Skeletal muscle satellite cell (primary cell): ENCODE measurements at regions not wholly inside any gene's neighbourhood (a gene's known extent, or its start where the extent isn't known, plus 50 kb on each side); places are given as distances from the start of the nearest gene placed in this dataset.
"Not testable (repeated sequence)": the region's sequence is repeated elsewhere in the genome, so short reads cannot be mapped to it uniquely, and the experiment has no call there.

Experiments used
- H3K27me3 ChIP-seq: 2 replicates; pipeline ENCODE4 v1.7.0; 2013; ENCODE audit warnings: low read length; ENCODE audit not compliant: control insufficient read depth, insufficient read depth
- H3K36me3 ChIP-seq: 2 replicates; pipeline ENCODE4 v1.7.0; 2013; ENCODE audit warnings: mild to moderate bottlenecking, control low read depth, low read length; ENCODE audit not compliant: insufficient read depth
- H3K4me1 ChIP-seq: 2 replicates; pipeline ENCODE4 v1.7.0; 2013; ENCODE audit warnings: low read length; ENCODE audit not compliant: control insufficient read depth, insufficient read depth
- H3K4me2 ChIP-seq: 2 replicates; pipeline ENCODE4 v1.7.0; 2013; ENCODE audit warnings: mild to moderate bottlenecking, low read length
- H3K4me3 ChIP-seq: 2 replicates; pipeline ENCODE4 v1.7.0; 2013; ENCODE audit warnings: low read length
- H3K9ac ChIP-seq: 2 replicates; pipeline ENCODE4 v1.7.0; 2013; ENCODE audit warnings: mild to moderate bottlenecking, low read depth, low read length, moderate library complexity
- H3K9me3 ChIP-seq: replicated peaks from 2 replicates; pipeline ENCODE4 v1.7.0; 2013; ENCODE audit warnings: mild to moderate bottlenecking, control low read depth, low read length

- no peaks in the 10 kb centered on the region for H3K27me3 ChIP-seq
- H3K4me2 ChIP-seq, result no peak overlapping the region
- H3K36me3 ChIP-seq, result no peaks in the 10 kb centered on the region
- no peaks in the 10 kb centered on the region for H3K9me3 ChIP-seq
- no peaks in the 10 kb centered on the region for H3K4me1 ChIP-seq
- no peak overlapping the region for H3K9ac ChIP-seq
- no peak overlapping the region for H3K4me3 ChIP-seq
These were observed 1285.2 kb downstream of the GATA3 start for GRCh38 chr10:9339716-9340115.

GRCh38 chr10:9342885-9343570 lies 1288.5 kb downstream of the GATA3 start:
- no peaks in the 10 kb centered on the region for H3K4me1 ChIP-seq
- H3K9ac ChIP-seq, result no peak overlapping the region
- H3K27me3 ChIP-seq, result no peaks in the 10 kb centered on the region
- no peaks in the 10 kb centered on the region for H3K36me3 ChIP-seq
- no peak overlapping the region for H3K4me2 ChIP-seq
- H3K9me3 ChIP-seq, result no peaks in the 10 kb centered on the region
- no peak overlapping the region for H3K4me3 ChIP-seq

GRCh38 chr10:9347933-9348332 lies 1293.4 kb downstream of the GATA3 start:
- H3K9ac ChIP-seq, H3K4me1 ChIP-seq, H3K27me3 ChIP-seq, H3K4me3 ChIP-seq, H3K36me3 ChIP-seq, H3K4me2 ChIP-seq, H3K9me3 ChIP-seq: not testable (repeated sequence)

DNA sequence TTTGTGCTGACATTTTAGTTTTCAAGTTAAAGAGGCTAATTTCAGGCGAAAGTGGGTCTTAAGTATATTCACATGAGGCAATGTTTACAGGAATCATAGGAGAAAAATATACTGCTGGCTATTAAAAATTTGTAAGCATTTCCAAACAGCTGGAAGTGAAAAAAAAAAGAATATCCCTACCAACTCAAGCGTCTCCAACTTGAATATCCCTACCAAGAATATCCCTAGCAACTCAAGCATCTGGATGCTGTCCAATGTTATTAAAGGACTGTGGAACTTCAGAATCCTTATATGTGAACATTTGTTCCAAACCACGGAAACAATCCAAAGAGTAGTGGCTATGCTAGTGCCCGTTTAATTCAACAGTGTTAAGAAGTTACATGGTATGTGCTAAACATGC lies 1303.0 kb downstream of the GATA3 start:
- Histone ChIP-seq H3K9ac (no peak overlapping the region), H3K27me3 (no peaks in the 10 kb centered on the region), H3K36me3 (no peaks in the 10 kb centered on the region), H3K9me3 (no peaks in the 10 kb centered on the region), H3K4me1 (no peaks in the 10 kb centered on the region), H3K4me3 (no peak overlapping the region), H3K4me2 (no peak overlapping the region)

- H3K4me1 ChIP-seq, result no peaks in the 10 kb centered on the region
- no peaks in the 10 kb centered on the region for H3K27me3 ChIP-seq
- H3K9ac ChIP-seq, result no peak overlapping the region
- H3K36me3 ChIP-seq, result no peaks in the 10 kb centered on the region
- no peak overlapping the region for H3K4me3 ChIP-seq
- no peaks in the 10 kb centered on the region for H3K9me3 ChIP-seq
- H3K4me2 ChIP-seq, result no peak overlapping the region
These were observed 1308.2 kb downstream of the GATA3 start for GRCh38 chr10:9362721-9363120.

DNA sequence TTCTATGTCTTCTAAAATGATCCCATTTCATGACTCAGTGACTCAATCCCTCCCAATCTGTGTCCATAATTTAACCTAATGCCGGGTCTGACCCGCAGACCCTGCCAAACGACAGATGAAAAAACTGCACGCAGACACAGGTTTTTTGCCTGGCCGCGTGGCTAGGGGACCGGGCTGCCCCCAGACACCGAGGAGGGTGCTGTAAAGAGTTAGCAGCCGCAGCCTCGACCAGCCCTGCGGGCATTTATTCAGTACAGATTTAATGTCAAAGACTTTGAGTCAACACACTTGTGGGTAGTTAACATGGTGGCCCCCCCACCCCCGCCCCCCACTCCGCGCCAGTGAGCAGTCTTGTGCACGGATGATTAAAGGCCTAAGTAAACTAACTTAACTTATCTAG lies 1324.7 kb downstream of the GATA3 start:
- no peaks in the 10 kb centered on the region for H3K9me3 ChIP-seq
- no peaks in the 10 kb centered on the region for H3K4me1 ChIP-seq
- no peaks in the 10 kb centered on the region for H3K27me3 ChIP-seq
- no peak overlapping the region for H3K4me3 ChIP-seq
- no peaks in the 10 kb centered on the region for H3K36me3 ChIP-seq
- no peak overlapping the region for H3K4me2 ChIP-seq
- H3K9ac ChIP-seq, result no peak overlapping the region

- Histone ChIP-seq H3K9me3 (no peaks in the 10 kb centered on the region), H3K4me2 (no peak overlapping the region), H3K27me3 (no peaks in the 10 kb centered on the region), H3K4me1 (no peaks in the 10 kb centered on the region), H3K9ac (no peak overlapping the region), H3K36me3 (no peaks in the 10 kb centered on the region), H3K4me3 (no peak overlapping the region)
These were observed 1327.4 kb downstream of the GATA3 start for GRCh38 chr10:9381733-9382532.

DNA sequence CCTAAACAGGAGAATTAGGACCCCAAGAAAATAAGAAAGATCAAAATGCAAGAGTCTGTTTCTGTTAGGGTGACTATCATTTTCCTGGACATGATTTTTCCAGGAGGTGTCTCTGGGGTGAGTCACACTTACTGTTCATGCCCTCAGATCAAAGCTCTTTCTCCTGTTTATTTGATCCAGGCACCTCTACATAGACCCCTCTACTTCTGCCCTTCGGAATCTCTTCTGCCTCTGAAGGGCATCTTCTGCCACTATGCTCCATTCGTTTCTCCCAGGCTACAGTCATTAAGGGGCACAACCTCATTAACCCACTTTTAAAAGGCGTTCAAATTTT lies 1328.0 kb downstream of the GATA3 start:
- no peaks in the 10 kb centered on the region for H3K4me1 ChIP-seq
- no peaks in the 10 kb centered on the region for H3K27me3 ChIP-seq
- no peaks in the 10 kb centered on the region for H3K36me3 ChIP-seq
- no peak overlapping the region for H3K4me3 ChIP-seq
- no peak overlapping the region for H3K9ac ChIP-seq
- H3K4me2 ChIP-seq, result no peak overlapping the region
- no peaks in the 10 kb centered on the region for H3K9me3 ChIP-seq

- Histone ChIP-seq H3K4me2 (no peak overlapping the region), H3K9me3 (no peaks in the 10 kb centered on the region)
These were observed 1336.0 kb downstream of the GATA3 start for GRCh38 chr10:9390516-9390915.

GRCh38 chr10:9399275-9399983 lies 1344.9 kb downstream of the GATA3 start:
- Histone ChIP-seq H3K9ac (no peak overlapping the region), H3K9me3 (no peaks in the 10 kb centered on the region), H3K4me2 (no peak overlapping the region), H3K4me1 (no peaks in the 10 kb centered on the region), H3K4me3 (no peak overlapping the region), H3K27me3 (no peaks in the 10 kb centered on the region), H3K36me3 (no peaks in the 10 kb centered on the region)

More at GRCh38 chr10:9390516-9390915, 1336.0 kb downstream of the GATA3 start:
- H3K9ac ChIP-seq, result no peak overlapping the region
- no peaks in the 10 kb centered on the region for H3K4me1 ChIP-seq
- H3K4me3 ChIP-seq, result no peak overlapping the region
- H3K36me3 ChIP-seq, result no peaks in the 10 kb centered on the region
- H3K27me3 ChIP-seq, result no peaks in the 10 kb centered on the region

DNA sequence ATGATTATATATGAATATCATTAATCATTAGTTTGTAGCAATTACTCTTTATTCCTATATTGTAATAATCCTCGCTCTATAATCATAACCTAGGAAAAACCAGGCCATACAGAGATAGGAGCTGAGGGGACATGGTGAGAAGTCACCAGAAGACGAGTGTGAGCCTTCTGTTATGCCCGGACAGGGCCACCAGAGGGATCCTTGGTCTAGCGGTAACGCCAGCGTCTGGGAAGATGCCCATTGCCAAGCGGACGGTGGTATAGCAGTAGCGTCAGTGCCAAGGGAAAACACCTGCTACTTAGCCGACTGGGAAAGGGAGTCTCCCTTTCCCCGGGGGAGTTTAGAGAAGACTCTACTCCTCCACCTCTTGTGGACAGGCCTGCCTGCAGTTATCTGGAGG lies 1347.6 kb downstream of the GATA3 start:
- H3K9me3 ChIP-seq, H3K9ac ChIP-seq, H3K4me1 ChIP-seq, H3K4me2 ChIP-seq, H3K27me3 ChIP-seq, H3K4me3 ChIP-seq, H3K36me3 ChIP-seq: not testable (repeated sequence)
